WTC11 (cell line): ENCODE measurements at regions not wholly inside any gene's neighbourhood (a gene's known extent, or its start where the extent isn't known, plus 50 kb on each side); places are given as distances from the start of the nearest gene placed in this dataset.

Source experiments
- ATAC-seq: fragments of 200-7000 bp; cut with Tn5 transposase; 2 replicates; pipeline ENCODE4 v1.10.0; 2021; ENCODE audit warnings: mild to moderate bottlenecking, moderate library complexity
- CTCF ChIA-PET: fragments of 300-600 bp; sonication (Branson Sonifier 250); formaldehyde crosslinking; loops from one replicate; lab custom pipeline; 2021; ENCODE audit warnings: antibody characterized with exemption; lab: Charles Lee
- POLR2A ChIA-PET: fragments of 350-600 bp; sonication (Branson Sonifier 250); formaldehyde crosslinking; loops from one replicate; lab custom pipeline; 2021; ENCODE audit warnings: antibody characterized with exemption; lab: Charles Lee
- DNase-seq: peaks from one replicate; pipeline ENCODE4 v3.0.0; 2021; ENCODE audit warnings: low spot score
- H3K27ac Mint-ChIP-seq: 2 replicates; pipeline ENCODE4 v1.8.0; 2021; ENCODE audit warnings: mixed read lengths
- H3K27me3 Mint-ChIP-seq: 2 replicates; pipeline ENCODE4 v1.8.0; 2021; ENCODE audit warnings: low read depth, mild to moderate bottlenecking, moderate library complexity, mixed read lengths
- H3K36me3 Mint-ChIP-seq: 2 replicates; pipeline ENCODE4 v1.8.0; 2021; ENCODE audit warnings: mixed read lengths
- H3K4me1 Mint-ChIP-seq: 2 replicates; pipeline ENCODE4 v1.8.0; 2022; ENCODE audit warnings: mixed read lengths
- H3K4me3 Mint-ChIP-seq: 2 replicates; pipeline ENCODE4 v1.8.0; 2021; ENCODE audit warnings: mild to moderate bottlenecking, moderate library complexity, mixed read lengths
- H3K9me3 Mint-ChIP-seq: 2 replicates; pipeline ENCODE4 v1.8.0; 2021; ENCODE audit warnings: mixed read lengths
- CTCF ChIP-seq: fragments of 200-600 bp; IDR thresholded peaks from 2 replicates; pipeline ENCODE4 v1.8.0; 2022; ENCODE audit warnings: antibody characterized with exemption
- E2F5 ChIP-seq: sonication (generic); formaldehyde crosslinking; IDR thresholded peaks from 2 replicates; pipeline ENCODE4 v1.8.1; 2022; ENCODE audit warnings: mild to moderate bottlenecking, moderate library complexity, missing genetic modification reagents
- FOXP1 ChIP-seq: sonication (generic); formaldehyde crosslinking; IDR thresholded peaks from 2 replicates; pipeline ENCODE4 v1.8.0; 2022; ENCODE audit warnings: missing genetic modification reagents, mild to moderate bottlenecking, moderate library complexity, borderline replicate concordance
- GABPB1 ChIP-seq: sonication (generic); formaldehyde crosslinking; IDR thresholded peaks from 2 replicates; pipeline ENCODE4 v1.8.1; 2023; ENCODE audit warnings: mild to moderate bottlenecking, missing genetic modification reagents
- NFATC4 ChIP-seq: fragments of 250-450 bp; sonication (Bioruptor Pico); IDR thresholded peaks from 2 replicates; pipeline ENCODE4 v1.9.0; 2021; ENCODE audit warnings: mild to moderate bottlenecking
- SP1 ChIP-seq: sonication (generic); formaldehyde crosslinking; conservative IDR thresholded peaks from 2 replicates; pipeline ENCODE4 v1.8.1; 2022; ENCODE audit warnings: missing genetic modification reagents
- TP53 ChIP-seq: sonication (generic); formaldehyde crosslinking; IDR thresholded peaks from 2 replicates; pipeline ENCODE4 v1.8.1; 2023; ENCODE audit warnings: mild to moderate bottlenecking, missing genetic modification reagents
- ZNF512 ChIP-seq: sonication (generic); formaldehyde crosslinking; IDR thresholded peaks from 2 replicates; pipeline ENCODE4 v1.8.1; 2022; ENCODE audit warnings: missing genetic modification reagents, borderline replicate concordance
- ZSCAN18 ChIP-seq: fragments of 250-450 bp; sonication (Bioruptor Pico); IDR thresholded peaks from 2 replicates; pipeline ENCODE4 v2.1.2; 2022; ENCODE audit warnings: mild to moderate bottlenecking, moderate library complexity
- TF ChIP-seq, protein P1 (sequence below): sonication (generic); formaldehyde crosslinking; IDR thresholded peaks from 2 replicates; pipeline ENCODE4 v1.8.1; 2023; ENCODE audit warnings: mild to moderate bottlenecking, missing genetic modification reagents
- TF ChIP-seq, protein P2 (sequence below): sonication (generic); formaldehyde crosslinking; IDR thresholded peaks from 2 replicates; pipeline ENCODE4 v1.8.0; 2022; ENCODE audit warnings: mild to moderate bottlenecking, missing genetic modification reagents
- TF ChIP-seq, protein P3 (sequence below): fragments of 250-450 bp; sonication (Bioruptor Pico); IDR thresholded peaks from 2 replicates; pipeline ENCODE4 v1.9.0; 2021; ENCODE audit warnings: mild to moderate bottlenecking, borderline replicate concordance
- TF ChIP-seq, protein P4 (sequence below): sonication (generic); formaldehyde crosslinking; IDR thresholded peaks from 2 replicates; pipeline ENCODE4 v1.8.0; 2022; ENCODE audit warnings: mild to moderate bottlenecking, missing genetic modification reagents
- TF ChIP-seq, protein P5 (sequence below): sonication (generic); formaldehyde crosslinking; IDR thresholded peaks from 2 replicates; pipeline ENCODE4 v1.8.1; 2023; ENCODE audit warnings: mild to moderate bottlenecking, missing genetic modification reagents, borderline replicate concordance

DNA sequence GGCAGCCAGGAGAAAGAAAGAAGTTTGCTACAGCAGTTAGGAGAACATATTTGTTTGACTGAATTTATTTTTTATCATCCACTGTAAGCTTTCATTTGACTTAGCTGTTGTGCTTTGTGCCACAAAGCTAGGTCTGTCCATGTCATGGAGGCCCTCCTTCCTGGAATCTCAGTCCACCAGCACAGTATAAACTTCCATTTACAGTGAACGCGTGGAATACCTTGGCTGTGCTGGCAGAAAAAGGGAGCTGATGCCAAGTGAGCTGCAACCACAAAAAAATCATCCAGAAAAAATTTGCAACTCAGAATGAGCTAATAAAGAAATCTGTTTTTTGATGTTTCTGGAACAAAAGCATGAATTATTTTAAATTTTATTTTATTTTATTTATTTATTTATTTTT is 72.6 kb downstream of the ATP6V1G3 start (continued):
- TF ChIP-seq, protein P1, sequence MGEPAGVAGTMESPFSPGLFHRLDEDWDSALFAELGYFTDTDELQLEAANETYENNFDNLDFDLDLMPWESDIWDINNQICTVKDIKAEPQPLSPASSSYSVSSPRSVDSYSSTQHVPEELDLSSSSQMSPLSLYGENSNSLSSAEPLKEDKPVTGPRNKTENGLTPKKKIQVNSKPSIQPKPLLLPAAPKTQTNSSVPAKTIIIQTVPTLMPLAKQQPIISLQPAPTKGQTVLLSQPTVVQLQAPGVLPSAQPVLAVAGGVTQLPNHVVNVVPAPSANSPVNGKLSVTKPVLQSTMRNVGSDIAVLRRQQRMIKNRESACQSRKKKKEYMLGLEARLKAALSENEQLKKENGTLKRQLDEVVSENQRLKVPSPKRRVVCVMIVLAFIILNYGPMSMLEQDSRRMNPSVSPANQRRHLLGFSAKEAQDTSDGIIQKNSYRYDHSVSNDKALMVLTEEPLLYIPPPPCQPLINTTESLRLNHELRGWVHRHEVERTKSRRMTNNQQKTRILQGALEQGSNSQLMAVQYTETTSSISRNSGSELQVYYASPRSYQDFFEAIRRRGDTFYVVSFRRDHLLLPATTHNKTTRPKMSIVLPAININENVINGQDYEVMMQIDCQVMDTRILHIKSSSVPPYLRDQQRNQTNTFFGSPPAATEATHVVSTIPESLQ (CRISPR knock-in tag): no peak
- TF ChIP-seq, protein P2, sequence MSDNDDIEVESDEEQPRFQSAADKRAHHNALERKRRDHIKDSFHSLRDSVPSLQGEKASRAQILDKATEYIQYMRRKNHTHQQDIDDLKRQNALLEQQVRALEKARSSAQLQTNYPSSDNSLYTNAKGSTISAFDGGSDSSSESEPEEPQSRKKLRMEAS (CRISPR knock-in tag): no peak
- TF ChIP-seq NFATC4 (CRISPR knock-in tag): no peak
- TF ChIP-seq, protein P3, sequence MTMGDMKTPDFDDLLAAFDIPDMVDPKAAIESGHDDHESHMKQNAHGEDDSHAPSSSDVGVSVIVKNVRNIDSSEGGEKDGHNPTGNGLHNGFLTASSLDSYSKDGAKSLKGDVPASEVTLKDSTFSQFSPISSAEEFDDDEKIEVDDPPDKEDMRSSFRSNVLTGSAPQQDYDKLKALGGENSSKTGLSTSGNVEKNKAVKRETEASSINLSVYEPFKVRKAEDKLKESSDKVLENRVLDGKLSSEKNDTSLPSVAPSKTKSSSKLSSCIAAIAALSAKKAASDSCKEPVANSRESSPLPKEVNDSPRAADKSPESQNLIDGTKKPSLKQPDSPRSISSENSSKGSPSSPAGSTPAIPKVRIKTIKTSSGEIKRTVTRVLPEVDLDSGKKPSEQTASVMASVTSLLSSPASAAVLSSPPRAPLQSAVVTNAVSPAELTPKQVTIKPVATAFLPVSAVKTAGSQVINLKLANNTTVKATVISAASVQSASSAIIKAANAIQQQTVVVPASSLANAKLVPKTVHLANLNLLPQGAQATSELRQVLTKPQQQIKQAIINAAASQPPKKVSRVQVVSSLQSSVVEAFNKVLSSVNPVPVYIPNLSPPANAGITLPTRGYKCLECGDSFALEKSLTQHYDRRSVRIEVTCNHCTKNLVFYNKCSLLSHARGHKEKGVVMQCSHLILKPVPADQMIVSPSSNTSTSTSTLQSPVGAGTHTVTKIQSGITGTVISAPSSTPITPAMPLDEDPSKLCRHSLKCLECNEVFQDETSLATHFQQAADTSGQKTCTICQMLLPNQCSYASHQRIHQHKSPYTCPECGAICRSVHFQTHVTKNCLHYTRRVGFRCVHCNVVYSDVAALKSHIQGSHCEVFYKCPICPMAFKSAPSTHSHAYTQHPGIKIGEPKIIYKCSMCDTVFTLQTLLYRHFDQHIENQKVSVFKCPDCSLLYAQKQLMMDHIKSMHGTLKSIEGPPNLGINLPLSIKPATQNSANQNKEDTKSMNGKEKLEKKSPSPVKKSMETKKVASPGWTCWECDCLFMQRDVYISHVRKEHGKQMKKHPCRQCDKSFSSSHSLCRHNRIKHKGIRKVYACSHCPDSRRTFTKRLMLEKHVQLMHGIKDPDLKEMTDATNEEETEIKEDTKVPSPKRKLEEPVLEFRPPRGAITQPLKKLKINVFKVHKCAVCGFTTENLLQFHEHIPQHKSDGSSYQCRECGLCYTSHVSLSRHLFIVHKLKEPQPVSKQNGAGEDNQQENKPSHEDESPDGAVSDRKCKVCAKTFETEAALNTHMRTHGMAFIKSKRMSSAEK (CRISPR knock-in tag): no peak
- TF ChIP-seq GABPB1 (CRISPR knock-in tag): no peak
- TF ChIP-seq FOXP1 (CRISPR knock-in tag): no peak
- TF ChIP-seq CTCF: no peak

GRCh38 chr1:198467342-198467741 is 73.1 kb downstream of the ATP6V1G3 start:
- ATAC-seq (no peak), DNase-seq (no peak)
- Mint-ChIP-seq H3K4me3 (no peak overlapping the region), H3K27ac (no peak overlapping the region), H3K4me1 (no peaks in the 10 kb centered on the region), H3K36me3 (no peaks in the 10 kb centered on the region), H3K9me3 (no peaks in the 10 kb centered on the region), H3K27me3 (no peaks in the 10 kb centered on the region)
- POLR2A ChIA-PET: no interaction called here
- CTCF ChIA-PET: interaction anchor here (1.2 to 2.0 kb wide), 3 partner anchors 232 to 395 kb away, joined by 3 to 4 read pairs (median 3); no protein-coding TSS in a partner anchor
- TF ChIP-seq TP53 (CRISPR knock-in tag) (no peak), SP1 (CRISPR knock-in tag) (no peak), ZNF512 (CRISPR knock-in tag) (no peak), E2F5 (CRISPR knock-in tag) (no peak), ZSCAN18 (CRISPR knock-in tag) (no peak)
- TF ChIP-seq, protein P4, sequence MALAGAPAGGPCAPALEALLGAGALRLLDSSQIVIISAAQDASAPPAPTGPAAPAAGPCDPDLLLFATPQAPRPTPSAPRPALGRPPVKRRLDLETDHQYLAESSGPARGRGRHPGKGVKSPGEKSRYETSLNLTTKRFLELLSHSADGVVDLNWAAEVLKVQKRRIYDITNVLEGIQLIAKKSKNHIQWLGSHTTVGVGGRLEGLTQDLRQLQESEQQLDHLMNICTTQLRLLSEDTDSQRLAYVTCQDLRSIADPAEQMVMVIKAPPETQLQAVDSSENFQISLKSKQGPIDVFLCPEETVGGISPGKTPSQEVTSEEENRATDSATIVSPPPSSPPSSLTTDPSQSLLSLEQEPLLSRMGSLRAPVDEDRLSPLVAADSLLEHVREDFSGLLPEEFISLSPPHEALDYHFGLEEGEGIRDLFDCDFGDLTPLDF (CRISPR knock-in tag): no peak
- TF ChIP-seq, protein P1 (CRISPR knock-in tag): no peak
- TF ChIP-seq, protein P5, sequence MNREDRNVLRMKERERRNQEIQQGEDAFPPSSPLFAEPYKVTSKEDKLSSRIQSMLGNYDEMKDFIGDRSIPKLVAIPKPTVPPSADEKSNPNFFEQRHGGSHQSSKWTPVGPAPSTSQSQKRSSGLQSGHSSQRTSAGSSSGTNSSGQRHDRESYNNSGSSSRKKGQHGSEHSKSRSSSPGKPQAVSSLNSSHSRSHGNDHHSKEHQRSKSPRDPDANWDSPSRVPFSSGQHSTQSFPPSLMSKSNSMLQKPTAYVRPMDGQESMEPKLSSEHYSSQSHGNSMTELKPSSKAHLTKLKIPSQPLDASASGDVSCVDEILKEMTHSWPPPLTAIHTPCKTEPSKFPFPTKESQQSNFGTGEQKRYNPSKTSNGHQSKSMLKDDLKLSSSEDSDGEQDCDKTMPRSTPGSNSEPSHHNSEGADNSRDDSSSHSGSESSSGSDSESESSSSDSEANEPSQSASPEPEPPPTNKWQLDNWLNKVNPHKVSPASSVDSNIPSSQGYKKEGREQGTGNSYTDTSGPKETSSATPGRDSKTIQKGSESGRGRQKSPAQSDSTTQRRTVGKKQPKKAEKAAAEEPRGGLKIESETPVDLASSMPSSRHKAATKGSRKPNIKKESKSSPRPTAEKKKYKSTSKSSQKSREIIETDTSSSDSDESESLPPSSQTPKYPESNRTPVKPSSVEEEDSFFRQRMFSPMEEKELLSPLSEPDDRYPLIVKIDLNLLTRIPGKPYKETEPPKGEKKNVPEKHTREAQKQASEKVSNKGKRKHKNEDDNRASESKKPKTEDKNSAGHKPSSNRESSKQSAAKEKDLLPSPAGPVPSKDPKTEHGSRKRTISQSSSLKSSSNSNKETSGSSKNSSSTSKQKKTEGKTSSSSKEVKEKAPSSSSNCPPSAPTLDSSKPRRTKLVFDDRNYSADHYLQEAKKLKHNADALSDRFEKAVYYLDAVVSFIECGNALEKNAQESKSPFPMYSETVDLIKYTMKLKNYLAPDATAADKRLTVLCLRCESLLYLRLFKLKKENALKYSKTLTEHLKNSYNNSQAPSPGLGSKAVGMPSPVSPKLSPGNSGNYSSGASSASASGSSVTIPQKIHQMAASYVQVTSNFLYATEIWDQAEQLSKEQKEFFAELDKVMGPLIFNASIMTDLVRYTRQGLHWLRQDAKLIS (CRISPR knock-in tag): no peak
